Liver (tissue), 8 donors: ENCODE measurements at regions not wholly inside any gene's neighbourhood (a gene's known extent, or its start where the extent isn't known, plus 50 kb on each side); places are given as distances from the start of the nearest gene placed in this dataset.

Source experiments
- DNase-seq: peaks from one replicate; pipeline ENCODE4 v3.0.0-alpha.2; 2017; ENCODE audit warnings: low spot score
- H3K27ac ChIP-seq, 2 donors: one replicate each; pipeline ENCODE4 v1.7.0; 2013; ENCODE audit warnings: inconsistent platforms in 2 of 2, low read length in 2 of 2, control low read depth in 1 of 2, low read depth in 1 of 2, mild to moderate bottlenecking in 1 of 2
- H3K27me3 ChIP-seq, 4 donors: one replicate each; pipeline versions ENCODE4 v1.6.1 to v1.7.0; 2013; ENCODE audit warnings: low read length in 3 of 4, inconsistent platforms in 1 of 4, mild to moderate bottlenecking in 1 of 4, moderate library complexity in 1 of 4; ENCODE audit not compliant: control insufficient read depth in 4 of 4, insufficient read depth in 4 of 4
- H3K36me3 ChIP-seq, 4 donors: one replicate each; pipeline versions ENCODE4 v1.6.1 to v1.7.0; 2013; ENCODE audit warnings: low read length in 3 of 4, mild to moderate bottlenecking in 3 of 4, low read depth in 1 of 4, moderate library complexity in 1 of 4; ENCODE audit not compliant: control insufficient read depth in 4 of 4, insufficient read depth in 3 of 4
- H3K4me1 ChIP-seq, 4 donors: one replicate each; pipeline versions ENCODE4 v1.6.1 to v1.7.0; 2013; ENCODE audit warnings: low read length in 3 of 4, mild to moderate bottlenecking in 3 of 4, moderate library complexity in 1 of 4; ENCODE audit not compliant: control insufficient read depth in 4 of 4, insufficient read depth in 4 of 4
- H3K4me3 ChIP-seq, 3 donors: one replicate each; pipeline versions ENCODE4 v1.6.1 to v1.7.0; 2013; ENCODE audit warnings: low read length in 3 of 3, control low read depth in 1 of 3, low read depth in 1 of 3, mild to moderate bottlenecking in 1 of 3
- H3K9ac ChIP-seq, 2 donors: one replicate each; pipeline ENCODE4 v1.7.0; 2013; ENCODE audit warnings: low read length in 2 of 2, mild to moderate bottlenecking in 2 of 2, moderate library complexity in 2 of 2, control low read depth in 1 of 2, low read depth in 1 of 2
- H3K9me3 ChIP-seq, 4 donors: one replicate each; pipeline versions ENCODE4 v1.6.1 to v1.7.0; 2013; ENCODE audit warnings: low read length in 3 of 4; ENCODE audit not compliant: control insufficient read depth in 4 of 4
- CTCF ChIP-seq: fragments of 150-350 bp; IDR thresholded peaks from 2 replicates; pipeline ENCODE4 v1.5.1; 2017; ENCODE audit warnings: improper control_type of control experiment, low read depth, low read length; ENCODE audit not compliant: missing input control
- EGR1 ChIP-seq, 2 donors: IDR thresholded peaks; 2 replicates each; pipeline ENCODE4 v1.6.1; 2016 to 2018; ENCODE audit warnings: antibody characterized with exemption in 2 of 2, low read depth in 2 of 2
- FOXA1 ChIP-seq: IDR thresholded peaks from 2 replicates; pipeline ENCODE4 v1.6.1; 2016; ENCODE audit warnings: antibody characterized with exemption
- GABPA ChIP-seq, 2 donors: IDR thresholded peaks in 1 of 2; conservative IDR thresholded peaks in 1 of 2; 2 replicates each; pipeline ENCODE4 v1.6.1; 2016; ENCODE audit warnings: antibody characterized with exemption in 2 of 2, mild to moderate bottlenecking in 1 of 2, moderate library complexity in 1 of 2
- HNF4A ChIP-seq, 2 donors: conservative IDR thresholded peaks; 2 replicates each; pipeline ENCODE4 v1.6.1; 2016; ENCODE audit warnings: antibody characterized with exemption in 2 of 2, mild to moderate bottlenecking in 2 of 2
- HNF4G ChIP-seq: IDR thresholded peaks from 2 replicates; pipeline ENCODE4 v1.6.1; 2016; ENCODE audit warnings: antibody characterized with exemption
- JUND ChIP-seq, 2 donors: IDR thresholded peaks; 2 replicates each; pipeline ENCODE4 v1.6.1; 2016; ENCODE audit warnings: antibody characterized with exemption in 2 of 2
- MAX ChIP-seq: IDR thresholded peaks from 2 replicates; pipeline ENCODE4 v1.6.1; 2016; ENCODE audit warnings: antibody characterized with exemption
- NR2F2 ChIP-seq: IDR thresholded peaks from 2 replicates; pipeline ENCODE4 v1.6.1; 2016; ENCODE audit warnings: antibody characterized with exemption
- RAD21 ChIP-seq, 2 donors: IDR thresholded peaks; 2 replicates each; pipeline ENCODE4 v1.6.1; 2016; ENCODE audit warnings: antibody characterized with exemption in 2 of 2, mild to moderate bottlenecking in 2 of 2
- REST ChIP-seq: IDR thresholded peaks from 2 replicates; pipeline ENCODE4 v1.6.1; 2016; ENCODE audit warnings: antibody characterized with exemption, mild to moderate bottlenecking
- RXRA ChIP-seq, 2 donors: IDR thresholded peaks; 2 replicates each; pipeline ENCODE4 v1.6.1; 2017 to 2018; ENCODE audit warnings: antibody characterized with exemption in 2 of 2, mild to moderate bottlenecking in 1 of 2
- SP1 ChIP-seq: IDR thresholded peaks from 2 replicates; pipeline ENCODE4 v1.6.1; 2018; ENCODE audit warnings: antibody characterized with exemption, mild to moderate bottlenecking
- TAF1 ChIP-seq: conservative IDR thresholded peaks from 2 replicates; pipeline ENCODE4 v1.6.1; 2016; ENCODE audit warnings: antibody characterized with exemption, mild to moderate bottlenecking
- YY1 ChIP-seq: IDR thresholded peaks from 2 replicates; pipeline ENCODE4 v1.6.1; 2016; ENCODE audit warnings: antibody characterized with exemption, mild to moderate bottlenecking
- WGBS: extraction: QIAGEN DNeasy Blood & Tissue Kit; methylation state at CpG from one replicate; pipeline ENCODE4 v1.1.7; 2013; 5-methylcytosine and 5-hydroxymethylcytosine counted together
- TF ChIP-seq, protein P1 (sequence below): IDR thresholded peaks from 2 replicates; pipeline ENCODE4 v1.6.1; 2016; ENCODE audit warnings: antibody characterized with exemption
- TF ChIP-seq, protein P2 (sequence below): IDR thresholded peaks from 2 replicates; pipeline ENCODE4 v1.6.1; 2016; ENCODE audit warnings: antibody characterized with exemption
- donor health status: healthy.
- donor health status: healthy.
- donor health status: healthy.
- donor health status: healthy.
- donor health status: healthy.

DNA sequence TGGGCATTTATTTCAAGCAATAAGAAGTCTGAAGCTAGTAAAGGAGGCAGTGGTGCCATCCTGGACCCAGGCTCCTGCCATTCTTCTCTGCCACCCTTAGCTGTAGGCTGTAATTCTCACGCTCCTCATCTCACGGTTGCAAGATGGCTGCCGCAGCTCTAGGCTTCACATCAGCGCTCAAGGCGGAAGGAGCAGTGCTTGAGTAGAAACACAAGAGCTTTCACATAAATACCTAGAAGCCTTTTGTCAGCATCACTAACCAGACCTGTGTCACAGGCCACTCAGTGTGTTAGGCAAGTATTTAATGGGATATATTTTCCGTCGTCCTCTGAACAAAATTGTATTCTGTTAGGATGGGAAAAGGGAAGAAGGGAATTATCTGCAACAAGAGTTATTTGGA, 118.9 kb upstream of the KLF14 start:
- Histone ChIP-seq H3K36me3 (peaks cover 0 to 9% (median 8%) of the 10 kb centered on the region in 4 donors), H3K27me3 (no peaks in the 10 kb centered on the region), H3K27ac (no peak overlapping the region), H3K4me1 (no peaks in the 10 kb centered on the region), H3K9ac (no peak overlapping the region), H3K4me3 (no peak overlapping the region), H3K9me3 (peaks cover 0 to 5% (median under 1%) of the 10 kb centered on the region in 4 donors)
- no peak for TF ChIP-seq EGR1 (IDR thresholded peaks at IDR 0.05; ENCODE audit: low read depth in 2 of 2)
- TF ChIP-seq, protein P1, sequence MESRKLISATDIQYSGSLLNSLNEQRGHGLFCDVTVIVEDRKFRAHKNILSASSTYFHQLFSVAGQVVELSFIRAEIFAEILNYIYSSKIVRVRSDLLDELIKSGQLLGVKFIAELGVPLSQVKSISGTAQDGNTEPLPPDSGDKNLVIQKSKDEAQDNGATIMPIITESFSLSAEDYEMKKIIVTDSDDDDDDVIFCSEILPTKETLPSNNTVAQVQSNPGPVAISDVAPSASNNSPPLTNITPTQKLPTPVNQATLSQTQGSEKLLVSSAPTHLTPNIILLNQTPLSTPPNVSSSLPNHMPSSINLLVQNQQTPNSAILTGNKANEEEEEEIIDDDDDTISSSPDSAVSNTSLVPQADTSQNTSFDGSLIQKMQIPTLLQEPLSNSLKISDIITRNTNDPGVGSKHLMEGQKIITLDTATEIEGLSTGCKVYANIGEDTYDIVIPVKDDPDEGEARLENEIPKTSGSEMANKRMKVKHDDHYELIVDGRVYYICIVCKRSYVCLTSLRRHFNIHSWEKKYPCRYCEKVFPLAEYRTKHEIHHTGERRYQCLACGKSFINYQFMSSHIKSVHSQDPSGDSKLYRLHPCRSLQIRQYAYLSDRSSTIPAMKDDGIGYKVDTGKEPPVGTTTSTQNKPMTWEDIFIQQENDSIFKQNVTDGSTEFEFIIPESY, result no peak
- TF ChIP-seq REST, result no peak
- no peak for TF ChIP-seq TAF1
- TF ChIP-seq RAD21 (IDR thresholded peaks at IDR 0.05), result no peak
- TF ChIP-seq, protein P2, sequence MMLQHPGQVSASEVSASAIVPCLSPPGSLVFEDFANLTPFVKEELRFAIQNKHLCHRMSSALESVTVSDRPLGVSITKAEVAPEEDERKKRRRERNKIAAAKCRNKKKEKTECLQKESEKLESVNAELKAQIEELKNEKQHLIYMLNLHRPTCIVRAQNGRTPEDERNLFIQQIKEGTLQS, result no peak
- TF ChIP-seq NR2F2, result no peak
- no peak for TF ChIP-seq JUND (IDR thresholded peaks at IDR 0.05)
- TF ChIP-seq CTCF, result no peak
- no peak for TF ChIP-seq GABPA (IDR thresholded peaks at IDR 0.05 in 1 of 2, conservative IDR thresholded peaks at IDR 0.05 in 1 of 2)
- no peak for TF ChIP-seq SP1
- no peak for TF ChIP-seq HNF4A (conservative IDR thresholded peaks at IDR 0.05)
- no peak for TF ChIP-seq HNF4G
- TF ChIP-seq MAX, result no peak
- no peak for TF ChIP-seq RXRA (IDR thresholded peaks at IDR 0.05)
- no peak for TF ChIP-seq FOXA1
- TF ChIP-seq YY1, result no peak
- DNase-seq, result no peak
- 98% methylated on average over 7 of the region's 7 CpGs for WGBS
